HG02588 (cell line): ENCODE measurements at regions not wholly inside any gene's neighbourhood (a gene's known extent, or its start where the extent isn't known, plus 50 kb on each side); places are given as distances from the start of the nearest gene placed in this dataset.

Experiments
- ATAC-seq: cut with Tn5 transposase; IDR thresholded peaks from one replicate; pipeline ENCODE4 v1.9.1; 2021; ENCODE audit warnings: mild to moderate bottlenecking, moderate library complexity; ENCODE audit not compliant: unreplicated experiment

DNA sequence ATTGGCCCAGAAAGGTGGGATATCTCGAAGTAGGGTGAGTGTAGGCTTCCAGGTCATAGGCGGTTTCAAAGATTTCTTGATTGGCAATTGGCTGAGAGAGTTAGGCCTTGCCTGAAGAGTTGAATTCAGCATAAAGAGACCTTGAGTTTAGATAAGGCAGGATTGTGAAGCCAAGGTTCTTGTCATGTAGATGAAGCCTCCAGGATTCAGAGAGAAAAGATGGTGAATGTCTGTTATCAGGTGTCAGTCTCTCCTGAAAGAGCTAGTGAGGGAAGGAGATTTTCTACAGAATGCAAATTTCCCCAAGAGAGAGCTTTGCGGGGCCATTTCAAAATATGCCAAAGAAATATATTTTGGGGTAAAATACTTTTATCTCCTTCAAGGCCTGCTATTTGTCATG lies 217.0 kb upstream of the TLE3 start:
- ATAC-seq: no peak

DNA sequence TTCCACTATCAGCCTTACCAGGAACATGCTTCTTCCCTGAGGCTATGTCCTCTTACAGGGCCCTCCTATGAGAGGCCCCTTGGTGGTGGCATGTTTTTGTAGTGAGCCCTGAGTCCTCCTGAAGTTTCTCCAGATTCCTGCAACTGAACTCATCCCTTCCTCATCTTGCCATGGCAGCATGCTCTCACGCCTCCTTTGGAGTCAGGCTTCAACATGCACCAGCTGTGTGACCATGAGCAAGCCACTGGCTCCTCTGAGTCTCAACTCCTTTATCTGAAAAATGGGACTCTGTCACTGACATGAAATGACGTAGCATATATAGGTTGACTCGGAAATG lies 216.3 kb upstream of the TLE3 start:
- no peak for ATAC-seq

DNA sequence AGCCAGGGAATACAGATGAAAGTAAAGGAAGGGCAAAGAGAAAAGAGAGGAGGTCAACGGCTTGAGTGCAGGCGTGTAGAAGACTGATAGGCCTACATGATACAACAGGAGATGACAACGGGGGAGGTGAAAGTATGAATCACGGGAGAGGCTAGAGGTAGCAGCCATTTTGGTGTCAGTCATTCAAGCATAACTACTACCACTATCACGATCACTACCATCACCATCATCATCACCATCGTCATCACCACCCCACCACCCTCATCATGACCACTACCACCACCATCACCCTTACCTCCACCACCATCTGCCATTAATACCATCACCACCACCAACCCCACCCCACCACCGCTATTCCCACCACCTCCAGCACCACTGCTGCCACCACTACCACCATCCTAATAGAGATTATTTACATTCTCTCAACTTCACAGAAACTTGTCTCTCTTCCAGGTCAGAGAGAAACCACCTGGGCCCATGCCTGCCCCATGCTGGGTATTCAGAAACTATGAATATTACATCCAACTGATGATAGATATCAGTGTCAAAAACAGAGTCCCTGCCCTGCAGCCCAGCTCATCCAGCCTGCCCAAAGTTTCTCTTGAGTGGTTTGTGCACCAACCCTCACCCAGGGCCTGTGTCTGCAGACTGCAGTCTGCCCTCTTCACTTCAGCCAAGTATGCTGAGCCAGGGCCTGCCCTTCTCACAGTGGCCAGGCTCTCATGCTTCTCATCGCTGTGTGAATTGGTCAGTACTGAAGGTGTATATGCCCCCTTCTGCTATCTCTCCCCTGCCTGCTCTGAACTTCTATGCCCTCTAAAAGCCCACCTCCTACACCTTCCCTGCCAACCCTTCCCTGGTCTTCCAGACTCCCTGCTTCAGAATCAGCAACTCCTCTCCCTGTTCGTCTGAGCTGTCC lies 215.6 kb upstream of the TLE3 start:
- no peak for ATAC-seq

DNA sequence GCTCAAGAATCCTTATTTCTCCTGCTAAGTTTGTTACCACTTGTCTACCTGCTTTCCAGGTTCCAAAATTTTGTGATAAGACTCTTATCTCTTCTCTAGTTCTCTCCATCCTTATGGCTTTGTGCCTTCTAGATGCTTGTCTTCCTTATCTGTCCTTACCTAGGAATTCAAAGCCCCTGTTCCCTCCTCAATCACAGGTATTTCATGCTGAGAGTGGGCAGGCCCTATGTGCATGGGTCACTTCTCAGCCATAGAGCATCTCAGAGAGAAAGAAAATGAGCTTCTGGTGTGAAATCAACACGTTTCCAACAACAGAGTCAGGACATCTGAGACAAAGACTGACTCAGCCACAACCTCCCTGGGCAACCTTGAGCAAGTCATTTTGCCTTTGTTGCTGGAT lies 214.1 kb upstream of the TLE3 start:
- ATAC-seq: no peak

DNA sequence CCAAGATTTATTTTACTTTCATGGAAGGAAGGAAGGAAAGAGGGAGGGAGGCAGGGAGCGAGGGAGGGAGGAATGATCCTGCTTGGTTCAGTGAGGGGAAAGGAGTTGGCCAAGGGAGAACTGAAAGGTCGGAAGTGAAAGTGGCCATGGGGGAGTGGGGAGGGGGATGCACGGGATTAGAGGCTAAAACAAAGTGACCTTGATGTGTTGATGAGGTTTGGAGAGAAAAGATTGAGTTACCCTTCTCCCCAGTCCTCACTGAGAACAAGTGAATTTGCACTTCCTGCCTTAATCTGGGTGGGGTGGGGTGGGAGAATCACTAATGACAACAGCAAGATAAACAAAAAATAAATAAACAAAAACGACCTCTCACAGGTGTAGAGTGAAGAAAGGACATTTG lies 212.0 kb upstream of the TLE3 start:
- no peak for ATAC-seq

DNA sequence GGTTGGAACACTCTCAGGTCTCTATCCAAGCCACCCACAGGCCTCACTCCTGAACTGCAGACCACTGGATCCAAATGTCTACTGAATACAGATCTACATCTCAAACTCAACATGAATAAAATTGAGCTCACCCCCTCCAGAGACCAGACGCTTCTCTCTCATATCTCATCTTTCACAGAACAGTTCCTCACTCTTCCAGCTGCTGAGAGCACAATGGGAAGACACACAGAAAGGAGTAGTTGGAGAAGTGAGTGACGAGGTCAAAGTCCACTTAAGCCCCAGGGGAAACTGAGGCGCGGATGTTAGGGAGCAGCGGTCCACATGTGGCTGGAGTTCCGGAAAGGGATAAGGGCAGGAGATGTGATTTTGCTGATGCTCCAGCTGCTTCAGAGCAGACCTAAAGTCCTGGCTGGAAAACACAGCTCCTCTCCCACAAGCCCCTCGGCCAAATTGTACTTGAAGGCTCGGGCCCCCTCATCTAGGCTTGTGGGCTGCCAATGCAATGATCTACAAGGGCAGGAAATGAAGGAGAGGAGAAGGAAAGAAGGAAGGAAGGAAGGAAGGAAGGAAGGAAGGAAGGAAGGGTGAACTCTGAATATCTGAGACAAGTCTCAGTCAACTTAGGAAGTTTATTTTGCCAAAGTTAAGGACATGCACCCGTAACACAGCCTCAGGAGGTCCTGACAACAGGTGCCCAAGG lies 211.2 kb upstream of the TLE3 start:
- no peak for ATAC-seq

DNA sequence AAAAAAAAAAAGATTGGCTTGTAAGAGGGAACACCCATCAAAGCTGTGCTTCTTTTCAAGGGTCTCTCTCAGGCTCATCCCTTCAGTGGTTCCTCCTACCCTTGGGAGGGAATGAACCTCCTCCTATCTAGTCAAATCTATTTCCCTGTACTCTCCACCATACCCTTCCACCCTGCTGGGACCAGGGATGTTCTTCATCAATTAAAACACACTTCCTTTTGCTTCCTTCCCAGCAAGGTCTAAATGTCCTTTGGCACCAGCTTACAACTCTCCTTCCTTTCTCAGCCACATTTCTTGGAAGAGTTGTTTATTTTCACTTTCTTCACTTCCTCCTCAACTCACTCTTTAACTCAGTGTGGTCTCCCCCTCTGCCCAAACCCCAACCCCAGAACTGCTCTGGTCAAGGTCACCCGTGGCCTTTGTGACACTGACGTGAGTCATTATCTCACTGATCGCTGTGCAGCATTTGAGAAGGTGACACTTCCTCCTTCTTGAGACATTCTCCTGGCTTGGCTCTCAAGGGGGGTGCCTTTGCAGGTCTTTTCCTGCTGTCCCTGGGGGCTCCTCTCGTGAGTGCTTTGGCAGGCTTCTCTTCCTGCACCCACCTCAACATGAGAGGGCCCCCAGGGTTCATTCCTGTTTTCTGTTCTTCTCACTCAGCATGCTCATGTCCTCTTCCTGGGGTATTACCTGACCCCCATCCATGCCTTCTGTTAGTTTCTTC lies 210.5 kb upstream of the TLE3 start:
- peak; percentile 51 for ATAC-seq

DNA sequence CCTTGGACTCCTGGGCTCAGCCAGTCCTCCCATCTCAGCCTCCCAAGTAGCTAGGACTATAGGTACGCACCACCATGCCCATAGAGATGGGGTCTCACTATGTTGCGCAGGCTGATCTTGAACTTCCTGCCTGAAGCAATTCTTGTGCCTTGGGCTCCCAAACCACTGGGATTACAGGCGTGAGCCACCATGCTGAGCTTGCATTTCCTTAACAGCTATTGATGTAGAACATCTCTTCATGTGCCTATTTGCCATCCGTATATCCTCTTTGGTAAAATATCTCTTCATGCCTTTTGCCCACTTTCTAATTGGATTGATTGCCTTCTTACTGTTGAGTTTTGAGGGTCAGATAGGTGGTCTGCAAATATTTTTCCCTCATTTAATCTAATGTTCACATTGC lies 208.9 kb upstream of the TLE3 start:
- no peak for ATAC-seq

DNA sequence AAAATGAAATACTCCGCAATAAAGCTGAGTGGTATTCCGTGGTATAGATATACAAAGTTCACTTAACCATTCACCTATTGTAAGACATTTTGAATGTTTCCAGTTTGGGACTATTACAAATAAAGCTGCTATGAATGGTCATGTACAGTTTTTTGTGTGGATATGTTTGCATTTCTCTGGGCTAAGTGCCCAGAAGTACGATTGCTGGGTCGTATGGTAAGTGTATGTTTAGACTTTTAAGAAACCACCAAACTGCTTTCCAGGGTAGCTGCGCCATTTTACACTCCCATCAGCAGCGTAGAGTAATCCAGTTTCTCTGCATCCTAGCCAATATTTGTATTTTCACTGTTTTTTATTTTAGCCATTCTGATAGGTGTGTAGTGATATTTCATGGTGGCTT lies 208.4 kb upstream of the TLE3 start:
- ATAC-seq: no peak

DNA sequence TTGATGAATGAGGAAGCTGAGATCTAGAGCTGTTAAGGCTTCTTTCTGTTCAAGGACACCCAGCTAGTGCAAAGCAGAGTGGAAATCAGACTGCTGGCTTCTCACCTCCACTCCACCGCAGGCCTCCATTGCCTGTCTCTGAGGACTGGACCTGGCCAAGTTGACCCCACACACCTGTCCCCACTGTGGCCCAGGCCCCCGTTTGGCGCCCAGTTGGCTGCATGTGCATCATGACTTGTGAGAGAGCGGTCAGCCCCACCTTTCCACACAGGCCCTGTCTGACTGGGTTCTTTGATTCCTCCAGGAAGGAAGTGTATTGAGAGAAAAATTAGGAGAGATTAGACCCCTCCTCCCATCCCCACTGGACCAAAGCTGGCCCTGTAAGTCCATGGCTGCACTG lies 206.3 kb upstream of the TLE3 start:
- ATAC-seq: no peak

DNA sequence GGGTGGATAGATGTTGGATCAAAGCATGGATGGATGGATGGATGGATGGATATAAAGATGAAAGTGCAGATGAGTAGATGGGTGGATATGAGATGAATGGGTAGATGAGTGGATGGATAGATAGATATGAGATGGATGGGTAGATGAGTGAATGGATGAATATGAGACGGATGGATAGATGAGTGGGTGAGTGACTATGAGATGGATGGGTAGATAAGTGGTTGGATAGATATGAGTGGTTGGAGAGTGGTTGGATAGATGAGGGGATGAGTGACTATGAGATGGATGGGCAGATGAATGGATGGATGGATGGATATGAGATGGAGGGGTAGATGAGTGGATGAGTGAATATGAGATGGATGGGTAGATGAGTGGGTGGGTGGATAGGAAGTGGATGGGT lies 204.6 kb upstream of the TLE3 start:
- ATAC-seq: no peak

DNA sequence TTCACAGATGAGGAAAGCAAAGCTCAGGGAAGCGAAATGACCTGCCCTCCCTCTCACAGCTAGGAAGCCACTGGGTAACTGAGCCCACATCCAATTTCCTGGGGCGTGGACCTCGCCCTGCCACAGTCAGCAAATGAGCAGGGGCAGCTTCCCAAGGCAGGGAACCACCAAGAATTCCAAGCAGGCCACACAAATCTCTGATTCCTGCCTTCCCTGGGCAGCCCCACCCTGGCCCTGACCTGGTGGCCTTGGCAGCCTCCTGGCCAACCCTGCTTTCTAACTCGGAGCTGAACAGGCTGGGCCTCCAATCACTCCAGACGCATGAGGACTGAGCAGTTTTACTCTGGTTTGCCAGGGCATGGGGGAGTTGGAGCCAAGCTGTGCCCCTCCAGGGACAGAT lies 203.7 kb upstream of the TLE3 start:
- no peak for ATAC-seq

DNA sequence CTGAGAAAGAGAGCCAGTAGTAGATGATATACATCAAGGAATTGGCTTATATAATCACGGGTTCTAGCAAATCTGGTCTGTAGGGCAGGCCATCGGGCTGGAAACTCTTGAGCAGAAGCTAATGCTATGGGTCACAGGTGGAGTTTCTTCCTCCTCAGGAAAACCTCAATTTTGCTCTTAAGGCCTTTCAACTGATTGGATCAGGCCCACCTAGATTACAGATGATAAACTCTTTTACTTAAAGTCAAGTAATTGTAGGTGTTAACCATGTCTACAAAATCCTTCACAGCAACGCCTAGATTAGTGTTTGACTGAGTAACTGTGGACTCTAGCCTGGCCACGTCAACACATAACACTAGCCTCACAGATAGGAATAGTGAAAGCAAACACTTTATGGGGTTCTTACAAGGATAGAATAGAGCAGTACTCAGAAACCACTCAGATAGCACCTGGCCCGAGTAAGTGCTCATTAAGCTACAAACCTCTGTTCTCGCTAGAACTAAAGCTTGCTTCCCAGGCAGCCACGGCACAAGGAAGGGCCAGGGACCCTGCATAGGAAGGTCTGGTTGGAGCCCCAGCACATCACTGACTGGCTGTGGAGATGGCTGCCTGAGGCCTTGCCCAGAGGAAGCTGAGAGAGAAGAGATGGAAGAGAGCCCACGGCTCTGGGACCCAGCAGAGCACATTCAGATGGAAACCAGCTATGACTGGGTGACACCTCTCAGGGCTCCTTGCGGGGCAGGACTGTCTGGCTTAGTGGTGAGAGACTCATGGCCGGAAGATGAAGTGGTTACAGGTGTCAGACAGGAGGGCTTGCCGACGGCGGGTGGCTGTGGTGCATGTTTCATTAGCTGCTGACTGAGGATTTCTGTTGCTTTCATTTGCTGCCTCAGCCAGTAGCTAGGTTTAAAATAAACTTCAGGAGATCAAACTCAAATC lies 202.5 kb upstream of the TLE3 start:
- ATAC-seq: peak; percentile 98

DNA sequence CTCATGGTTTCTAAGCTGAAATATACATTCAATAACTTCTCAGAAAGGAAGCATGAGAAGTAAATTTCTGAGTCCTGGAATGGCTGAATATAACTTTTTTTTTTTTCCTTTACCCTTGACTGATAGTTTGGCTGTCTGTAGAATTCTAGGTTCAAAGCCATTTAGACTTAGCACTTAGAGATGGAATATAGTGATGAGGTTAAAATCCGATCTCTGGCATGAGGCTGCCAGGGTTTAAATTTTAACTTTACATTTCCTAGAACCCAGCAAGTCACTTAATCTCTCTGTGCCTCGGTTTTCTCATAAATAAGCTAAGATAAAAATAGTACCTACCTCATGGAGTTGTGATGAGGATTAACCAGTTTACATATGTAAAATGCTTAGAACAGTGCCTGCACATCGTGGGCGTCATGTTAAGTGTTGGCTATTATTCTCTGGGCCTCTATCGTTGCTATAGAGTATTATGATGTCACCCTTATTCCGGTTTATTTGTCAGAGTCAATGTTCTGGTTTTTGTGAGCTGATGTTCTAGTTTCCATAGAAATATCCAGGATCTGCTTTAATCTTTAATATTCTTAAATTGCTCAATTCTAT lies 199.8 kb upstream of the TLE3 start:
- no peak for ATAC-seq

DNA sequence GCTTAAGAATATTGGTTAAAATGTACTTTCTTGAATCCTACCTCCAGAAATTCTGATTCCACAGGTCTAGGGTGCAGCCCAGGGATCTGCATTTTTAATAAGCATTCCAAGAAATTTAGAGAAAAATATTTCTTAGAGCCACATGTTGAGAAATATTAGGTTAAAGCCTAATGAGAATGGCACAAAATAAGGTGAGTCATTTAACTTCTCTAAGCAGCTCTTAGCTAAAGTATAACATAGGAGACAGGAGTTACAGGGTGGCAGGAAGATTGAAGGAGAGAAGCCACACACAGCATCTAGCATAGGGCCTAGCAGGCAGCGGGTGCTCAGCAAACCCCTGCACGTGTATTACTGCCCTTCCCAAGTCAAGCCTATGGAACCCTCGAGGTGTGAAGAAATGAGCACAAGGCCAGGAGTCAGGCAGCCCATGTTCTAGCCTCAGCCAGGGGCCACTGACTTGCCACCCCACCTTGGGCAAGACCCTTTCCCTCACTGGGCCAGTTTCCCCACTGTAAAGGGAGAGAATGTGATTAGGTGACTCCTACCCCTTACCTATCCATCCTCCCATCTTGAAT lies 197.1 kb upstream of the TLE3 start:
- ATAC-seq: no peak

DNA sequence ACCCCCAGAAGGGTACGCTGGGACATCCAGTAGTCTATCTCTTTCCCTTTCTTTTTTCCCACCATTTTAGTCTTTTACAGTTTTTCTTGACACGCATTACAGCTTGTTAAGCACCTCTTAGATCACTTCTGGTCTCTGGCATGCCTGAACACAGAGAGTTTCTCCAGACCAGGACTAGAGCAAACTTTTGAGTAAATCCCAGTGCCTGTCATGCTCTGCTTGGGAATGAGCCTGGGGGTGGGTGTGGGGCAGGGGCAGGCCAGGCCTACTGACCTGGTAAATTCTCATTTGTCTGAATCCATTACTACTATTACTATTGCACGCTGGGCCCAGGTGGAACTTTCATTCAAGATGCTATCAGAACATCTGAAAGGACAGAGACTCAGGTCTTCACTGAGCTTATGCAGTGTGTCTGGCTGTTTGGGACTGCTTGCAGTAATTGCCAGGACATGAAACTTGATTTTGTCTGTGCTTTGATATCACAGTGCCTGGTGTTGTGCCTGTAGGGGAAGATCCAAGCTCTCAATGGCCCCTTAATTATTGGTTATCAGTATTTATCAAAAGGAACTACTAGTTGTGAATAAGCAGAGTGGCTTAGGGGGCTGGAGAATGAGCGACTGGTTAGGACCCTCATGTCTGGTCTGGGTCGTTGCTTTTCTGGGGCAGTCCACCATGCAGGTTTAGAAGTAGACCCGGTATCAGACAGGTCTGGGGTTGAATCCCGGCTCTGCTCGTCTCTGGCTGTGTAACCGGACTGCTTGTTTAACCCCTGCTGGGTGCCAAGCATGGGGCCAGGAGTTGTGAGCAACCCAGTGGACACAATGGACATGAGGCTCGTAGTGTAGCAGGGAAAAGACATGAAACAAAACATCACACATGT lies 196.1 kb upstream of the TLE3 start:
- no peak for ATAC-seq

DNA sequence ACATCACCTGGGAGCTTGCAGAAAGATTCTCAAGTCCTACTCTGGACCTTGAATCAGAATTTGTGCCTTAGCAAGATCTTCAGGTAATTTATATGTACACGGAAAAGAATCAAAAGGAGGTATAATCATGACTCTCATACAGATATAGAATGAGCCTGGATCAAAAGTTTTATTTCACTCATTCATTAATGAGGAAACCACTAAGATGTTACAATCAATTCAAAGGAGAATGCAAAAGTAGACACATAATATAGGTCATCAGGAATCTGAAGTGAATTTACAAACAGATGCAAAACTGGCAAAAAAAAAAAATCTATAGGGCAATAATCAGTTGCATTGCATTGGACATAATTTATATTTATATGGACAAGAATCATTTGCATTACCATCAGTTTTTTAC lies 195.4 kb upstream of the TLE3 start:
- ATAC-seq: no peak

DNA sequence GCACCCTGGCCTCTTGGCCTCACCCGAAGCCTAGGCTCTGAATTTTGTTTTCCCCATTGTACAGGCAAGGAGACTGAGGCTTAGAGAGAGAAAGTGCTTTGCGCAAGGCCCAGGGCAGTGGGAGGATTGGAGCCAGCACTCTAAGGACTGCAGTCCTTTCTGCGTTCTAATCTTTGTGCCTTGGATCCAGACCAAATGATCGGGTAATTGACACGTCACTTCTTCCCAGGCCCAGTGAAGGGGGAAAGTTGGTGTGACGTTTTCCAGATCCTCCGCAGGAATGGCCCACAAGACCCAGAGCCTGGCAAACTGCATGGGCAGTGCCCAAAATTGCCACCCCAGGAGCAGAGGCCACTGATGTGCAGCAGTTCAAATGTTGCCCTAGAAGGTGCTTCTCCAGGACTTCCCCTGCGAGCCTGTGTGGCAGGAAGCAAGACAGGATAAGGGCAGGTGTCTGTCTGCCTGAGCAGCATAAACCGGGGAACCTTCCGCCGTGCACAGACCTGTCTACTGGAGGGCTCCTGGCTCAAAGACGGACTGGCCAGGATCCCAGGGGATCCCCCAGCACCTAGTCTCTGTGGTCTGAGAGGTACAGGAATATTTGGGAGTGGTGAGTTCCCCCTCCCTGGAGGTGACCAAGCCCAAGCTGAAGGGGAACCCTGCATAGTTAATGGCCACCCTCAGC lies 194.5 kb upstream of the TLE3 start:
- no peak for ATAC-seq
